ENCODE measurements at regions not wholly inside any gene's neighbourhood (a gene's known extent, or its start where the extent isn't known, plus 50 kb on each side); places are given as distances from the start of the nearest gene placed in this dataset.

- Histone ChIP-seq H3K79me2 (ENCODE audit: control insufficient read depth, insufficient read depth, low read length) (no peaks in the 10 kb centered on the region), H3K27me3 (replicated peaks in 1 of 4; ENCODE audit: control extremely low read depth in 1 of 4, control insufficient read depth in 3 of 4, insufficient read depth in 4 of 4, low read length in 3 of 4) (no peaks in the 10 kb centered on the region), H3K4me2 (replicated peaks; ENCODE audit: low read depth, low read length, poor library complexity, severe bottlenecking) (no peak overlapping the region), H3K4me1 (ENCODE audit: control insufficient read depth in 2 of 2, insufficient read depth in 2 of 2, low read length in 2 of 2) (no peaks in the 10 kb centered on the region), H4K20me1 (ENCODE audit: control insufficient read depth, insufficient read depth, low read length, poor library complexity, severe bottlenecking) (no peaks in the 10 kb centered on the region), H2AFZ (ENCODE audit: insufficient read depth, low read depth, low read length, poor library complexity, severe bottlenecking) (no peak overlapping the region), H3K4me3 (ENCODE audit: control extremely low read depth in 1 of 5, extremely low read depth in 1 of 5, insufficient read depth in 1 of 5, low read depth in 2 of 5, low read length in 4 of 5) (no peak overlapping the region), H3K9ac (ENCODE audit: low read length) (no peak overlapping the region), H3K9me3 (ENCODE audit: control extremely low read depth in 1 of 3, control insufficient read depth in 2 of 3, insufficient read depth in 1 of 3, low read length in 2 of 3) (peaks cover 0 to 8% (median 0%) of the 10 kb centered on the region in 3 donors), H3K27ac (ENCODE audit: low read length in 2 of 2) (no peak overlapping the region), H3K36me3 (replicated peaks in 1 of 2; ENCODE audit: control extremely low read depth in 1 of 2, control insufficient read depth in 1 of 2, extremely low read depth in 1 of 2, insufficient read depth in 2 of 2, low read length in 1 of 2) (no peaks in the 10 kb centered on the region)
- no peaks in the 10 kb centered on the region for H3K9me3 Mint-ChIP-seq (ENCODE audit: insufficient read depth)
- ChIA-PET POLR2A (no interaction called here), CTCF (no interaction called here)
- H3K27me3 Mint-ChIP-seq, result no peaks in the 10 kb centered on the region
- DNase-seq (no peak), ATAC-seq (ENCODE audit: low read depth) (no peak)
- TF ChIP-seq EZH2 (IDR thresholded peaks at IDR 0.05; ENCODE audit: borderline replicate concordance, insufficient read depth, low read depth, low read length, poor library complexity, severe bottlenecking) (no peak), CTCF (IDR thresholded peaks at IDR 0.05) (no peak)
- intact Hi-C loops (cut with micrococcal nuclease), result no loop called here
- no peak overlapping the region for H3K27ac Mint-ChIP-seq
- H3K4me3 Mint-ChIP-seq, result no peak overlapping the region
- WGBS (ENCODE audit: insufficient coverage), result 100% methylated on average over 1 of the region's 2 CpGs
- no peaks in the 10 kb centered on the region for H3K4me1 Mint-ChIP-seq
Observed at GRCh38 chr17:33469911-33470310, 176.8 kb upstream of the ASIC2 start.

- POLR2A ChIA-PET, result no interaction called here
- Histone ChIP-seq H3K27ac (ENCODE audit: low read length in 2 of 2) (no peak overlapping the region), H3K79me2 (ENCODE audit: control insufficient read depth, insufficient read depth, low read length) (no peaks in the 10 kb centered on the region), H3K36me3 (replicated peaks in 1 of 2; ENCODE audit: control extremely low read depth in 1 of 2, control insufficient read depth in 1 of 2, extremely low read depth in 1 of 2, insufficient read depth in 2 of 2, low read length in 1 of 2) (no peaks in the 10 kb centered on the region), H3K4me3 (ENCODE audit: control extremely low read depth in 1 of 5, extremely low read depth in 1 of 5, insufficient read depth in 1 of 5, low read depth in 2 of 5, low read length in 4 of 5) (no peak overlapping the region), H3K27me3 (replicated peaks in 1 of 4; ENCODE audit: control extremely low read depth in 1 of 4, control insufficient read depth in 3 of 4, insufficient read depth in 4 of 4, low read length in 3 of 4) (no peaks in the 10 kb centered on the region), H2AFZ (ENCODE audit: insufficient read depth, low read depth, low read length, poor library complexity, severe bottlenecking) (no peak overlapping the region), H3K9ac (ENCODE audit: low read length) (no peak overlapping the region), H4K20me1 (ENCODE audit: control insufficient read depth, insufficient read depth, low read length, poor library complexity, severe bottlenecking) (no peaks in the 10 kb centered on the region), H3K4me1 (ENCODE audit: control insufficient read depth in 2 of 2, insufficient read depth in 2 of 2, low read length in 2 of 2) (no peaks in the 10 kb centered on the region), H3K4me2 (replicated peaks; ENCODE audit: low read depth, low read length, poor library complexity, severe bottlenecking) (no peak overlapping the region), H3K9me3 (ENCODE audit: control extremely low read depth in 1 of 3, control insufficient read depth in 2 of 3, insufficient read depth in 1 of 3, low read length in 2 of 3) (peaks cover 0 to 7% (median 0%) of the 10 kb centered on the region in 3 donors)
- H3K27me3 Mint-ChIP-seq, result no peaks in the 10 kb centered on the region
- H3K4me3 Mint-ChIP-seq, result no peak overlapping the region
- no peak overlapping the region for H3K27ac Mint-ChIP-seq
- H3K4me1 Mint-ChIP-seq, result no peaks in the 10 kb centered on the region
- CTCF ChIA-PET, result no interaction called here
- intact Hi-C loops (cut with micrococcal nuclease), result no loop called here
- H3K9me3 Mint-ChIP-seq (ENCODE audit: insufficient read depth), result no peaks in the 10 kb centered on the region
- no peak for TF ChIP-seq CTCF (IDR thresholded peaks at IDR 0.05)
- TF ChIP-seq EZH2 (IDR thresholded peaks at IDR 0.05; ENCODE audit: borderline replicate concordance, insufficient read depth, low read depth, low read length, poor library complexity, severe bottlenecking), result no peak
- ATAC-seq (ENCODE audit: low read depth) (no peak), DNase-seq (no peak)
- WGBS (ENCODE audit: insufficient coverage), result 90% methylated on average over 2 of the region's 3 CpGs
Observed at GRCh38 chr17:33473061-33473460, 180.0 kb upstream of the ASIC2 start.
